PC-3 (cell line): ENCODE measurements at regions not wholly inside any gene's neighbourhood (a gene's known extent, or its start where the extent isn't known, plus 50 kb on each side); places are given as distances from the start of the nearest gene placed in this dataset.

Experiments
- EZH2 ChIP-seq: fragments of 300-600 bp; sonication (generic); IDR thresholded peaks from one replicate; pipeline ENCODE4 v1.6.1; 2017; ENCODE audit warnings: antibody characterized with exemption, mild to moderate bottlenecking, low read length; ENCODE audit not compliant: unreplicated experiment
- TF ChIP-seq, protein P1 (sequence below): fragments of 300-600 bp; sonication (generic); conservative IDR thresholded peaks from 2 replicates; pipeline ENCODE4 v1.5.1; 2017; ENCODE audit warnings: antibody characterized with exemption, low read depth, mild to moderate bottlenecking, low read length

- TF ChIP-seq, protein P1, sequence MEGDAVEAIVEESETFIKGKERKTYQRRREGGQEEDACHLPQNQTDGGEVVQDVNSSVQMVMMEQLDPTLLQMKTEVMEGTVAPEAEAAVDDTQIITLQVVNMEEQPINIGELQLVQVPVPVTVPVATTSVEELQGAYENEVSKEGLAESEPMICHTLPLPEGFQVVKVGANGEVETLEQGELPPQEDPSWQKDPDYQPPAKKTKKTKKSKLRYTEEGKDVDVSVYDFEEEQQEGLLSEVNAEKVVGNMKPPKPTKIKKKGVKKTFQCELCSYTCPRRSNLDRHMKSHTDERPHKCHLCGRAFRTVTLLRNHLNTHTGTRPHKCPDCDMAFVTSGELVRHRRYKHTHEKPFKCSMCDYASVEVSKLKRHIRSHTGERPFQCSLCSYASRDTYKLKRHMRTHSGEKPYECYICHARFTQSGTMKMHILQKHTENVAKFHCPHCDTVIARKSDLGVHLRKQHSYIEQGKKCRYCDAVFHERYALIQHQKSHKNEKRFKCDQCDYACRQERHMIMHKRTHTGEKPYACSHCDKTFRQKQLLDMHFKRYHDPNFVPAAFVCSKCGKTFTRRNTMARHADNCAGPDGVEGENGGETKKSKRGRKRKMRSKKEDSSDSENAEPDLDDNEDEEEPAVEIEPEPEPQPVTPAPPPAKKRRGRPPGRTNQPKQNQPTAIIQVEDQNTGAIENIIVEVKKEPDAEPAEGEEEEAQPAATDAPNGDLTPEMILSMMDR = no peak
- no peak for TF ChIP-seq EZH2
These were observed 334.7 kb upstream of the SLC8A1 start for GRCh38 chr2:40786636-40787035.
